ENCODE measurements at regions not wholly inside any gene's neighbourhood (a gene's known extent, or its start where the extent isn't known, plus 50 kb on each side); places are given as distances from the start of the nearest gene placed in this dataset.

GRCh38 chr6:28651161-28651560, 125.5 kb downstream of the GPX5 start:
- Histone ChIP-seq H4K8ac (ENCODE audit: low read depth, low read length) (no peak overlapping the region), H3K18ac (ENCODE audit: low read length) (no peak overlapping the region), H3K23ac (ENCODE audit: low read length) (no peak overlapping the region), H4K12ac (ENCODE audit: low read depth, low read length) (no peak overlapping the region), H3K9me3 (ENCODE audit: insufficient read depth, low read depth, low read length) (no peaks in the 10 kb centered on the region), H3K14ac (ENCODE audit: low read length) (no peak overlapping the region), H2BK5ac (ENCODE audit: low read depth, low read length, poor library complexity) (no peak overlapping the region), H3K4me1 (ENCODE audit: control insufficient read depth in 1 of 2, insufficient read depth in 2 of 2, low read length in 2 of 2) (no peaks in the 10 kb centered on the region), H2BK120ac (ENCODE audit: insufficient read depth, low read length, poor library complexity) (no peak overlapping the region), H3K9ac (ENCODE audit: low read length) (no peak overlapping the region), H3K4ac (ENCODE audit: low read depth, low read length) (no peak overlapping the region), H2BK12ac (ENCODE audit: low read length) (no peak overlapping the region), H3K4me2 (ENCODE audit: low read length) (no peak overlapping the region), H3K4me3 (ENCODE audit: low read depth, low read length) (no peak overlapping the region), H3K27ac (ENCODE audit: low read depth, low read length) (no peak overlapping the region), H4K91ac (ENCODE audit: low read depth, low read length) (no peak overlapping the region), H3K27me3 (ENCODE audit: insufficient read depth, low read length) (no peaks in the 10 kb centered on the region), H2AK5ac (ENCODE audit: low read length) (no peak overlapping the region), H3K36me3 (ENCODE audit: control insufficient read depth in 1 of 2, insufficient read depth in 2 of 2, low read length in 2 of 2) (no peaks in the 10 kb centered on the region), H2AFZ (ENCODE audit: insufficient read depth, low read length, poor library complexity) (no peak overlapping the region), H3K79me1 (ENCODE audit: low read length) (no peaks in the 10 kb centered on the region), H3K79me2 (ENCODE audit: control insufficient read depth, insufficient read depth, low read length, poor library complexity) (no peaks in the 10 kb centered on the region)
- no peak for DNase-seq
- no CpG with 5 or more reads among the region's 6 CpGs for WGBS (ENCODE audit: extremely low coverage, insufficient coverage, insufficient read length)

DNA sequence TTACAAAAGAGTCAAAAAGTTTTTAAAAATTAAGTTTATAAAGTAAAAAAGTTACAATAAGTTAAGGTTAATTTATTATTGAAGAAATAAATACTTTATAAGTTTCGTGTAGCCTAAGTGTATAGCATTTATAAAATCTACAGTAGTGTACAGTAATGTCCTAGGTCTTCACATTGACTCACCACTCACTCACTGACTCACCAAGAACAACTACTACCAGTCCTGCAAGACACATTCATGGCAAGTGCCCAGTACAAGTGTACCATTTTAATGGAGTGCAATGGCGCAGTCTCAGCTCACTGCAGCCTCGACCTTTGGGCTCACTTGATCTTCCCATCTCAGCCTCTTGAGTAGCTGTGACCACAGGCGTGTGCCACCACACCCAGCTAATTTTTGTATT, 128.2 kb downstream of the GPX5 start:
- no peak overlapping the region for H2BK12ac ChIP-seq (ENCODE audit: low read length)
- H3K4me1 ChIP-seq (ENCODE audit: control insufficient read depth in 1 of 2, insufficient read depth in 2 of 2, low read length in 2 of 2): peaks cover under 1% of the 10 kb centered on the region in 2 experiments
- H2AK5ac ChIP-seq (ENCODE audit: low read length): no peak overlapping the region
- no peak overlapping the region for H2BK120ac ChIP-seq (ENCODE audit: insufficient read depth, low read length, poor library complexity)
- H3K79me1 ChIP-seq (ENCODE audit: low read length): no peaks in the 10 kb centered on the region
- H3K14ac ChIP-seq (ENCODE audit: low read length): no peak overlapping the region
- H3K27ac ChIP-seq (ENCODE audit: low read depth, low read length): no peak overlapping the region
- H2AFZ ChIP-seq (ENCODE audit: insufficient read depth, low read length, poor library complexity): no peak overlapping the region
- no peaks in the 10 kb centered on the region for H3K27me3 ChIP-seq (ENCODE audit: insufficient read depth, low read length)
- no peak overlapping the region for H3K9ac ChIP-seq (ENCODE audit: low read length)
- no peaks in the 10 kb centered on the region for H3K36me3 ChIP-seq (ENCODE audit: control insufficient read depth in 1 of 2, insufficient read depth in 2 of 2, low read length in 2 of 2)
- no peak overlapping the region for H3K4me3 ChIP-seq (ENCODE audit: low read depth, low read length)
- no peaks in the 10 kb centered on the region for H3K79me2 ChIP-seq (ENCODE audit: control insufficient read depth, insufficient read depth, low read length, poor library complexity)
- H3K9me3 ChIP-seq (ENCODE audit: insufficient read depth, low read depth, low read length): no peaks in the 10 kb centered on the region
- no peak overlapping the region for H4K91ac ChIP-seq (ENCODE audit: low read depth, low read length)
- no peak overlapping the region for H4K12ac ChIP-seq (ENCODE audit: low read depth, low read length)
- H3K23ac ChIP-seq (ENCODE audit: low read length): no peak overlapping the region
- H3K4ac ChIP-seq (ENCODE audit: low read depth, low read length): no peak overlapping the region
- no peak for DNase-seq
- no CpG with 5 or more reads among the region's 4 CpGs for WGBS (ENCODE audit: extremely low coverage, insufficient coverage, insufficient read length)
- H3K4me2 ChIP-seq (ENCODE audit: low read length): no peak overlapping the region
- no peak overlapping the region for H2BK5ac ChIP-seq (ENCODE audit: low read depth, low read length, poor library complexity)
- H3K18ac ChIP-seq (ENCODE audit: low read length): no peak overlapping the region
- H4K8ac ChIP-seq (ENCODE audit: low read depth, low read length): no peak overlapping the region

DNA sequence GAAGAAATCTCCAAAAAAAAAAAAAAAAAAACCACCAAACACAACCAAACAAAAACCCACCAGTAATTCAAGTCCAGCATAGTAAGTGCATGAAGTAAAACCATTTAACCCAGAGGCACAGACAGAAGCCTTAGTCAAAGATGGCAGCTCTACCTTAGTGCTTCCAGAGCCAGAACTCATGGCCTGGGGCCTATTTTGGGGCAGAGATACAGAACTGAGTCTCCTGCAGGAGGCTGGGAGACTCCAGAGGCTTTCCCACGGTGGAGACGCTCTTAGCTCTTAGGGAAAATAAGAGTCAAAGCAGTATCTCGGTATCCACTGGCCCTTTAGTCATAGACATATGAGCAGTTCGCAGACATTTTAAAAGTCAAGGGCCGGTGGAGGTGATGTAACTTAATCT, 129.5 kb downstream of the GPX5 start:
- H3K79me2 ChIP-seq (ENCODE audit: control insufficient read depth, insufficient read depth, low read length, poor library complexity): no peaks in the 10 kb centered on the region
- H4K12ac ChIP-seq (ENCODE audit: low read depth, low read length): no peak overlapping the region
- no peak overlapping the region for H2BK12ac ChIP-seq (ENCODE audit: low read length)
- no peak overlapping the region for H3K4me2 ChIP-seq (ENCODE audit: low read length)
- H4K91ac ChIP-seq (ENCODE audit: low read depth, low read length): no peak overlapping the region
- no peak overlapping the region for H3K9ac ChIP-seq (ENCODE audit: low read length)
- no peak for DNase-seq
- no peak overlapping the region for H2BK120ac ChIP-seq (ENCODE audit: insufficient read depth, low read length, poor library complexity)
- H3K18ac ChIP-seq (ENCODE audit: low read length): no peak overlapping the region
- no peak overlapping the region for H3K14ac ChIP-seq (ENCODE audit: low read length)
- H2AFZ ChIP-seq (ENCODE audit: insufficient read depth, low read length, poor library complexity): no peak overlapping the region
- no peak overlapping the region for H2AK5ac ChIP-seq (ENCODE audit: low read length)
- no peaks in the 10 kb centered on the region for H3K27me3 ChIP-seq (ENCODE audit: insufficient read depth, low read length)
- no peak overlapping the region for H3K27ac ChIP-seq (ENCODE audit: low read depth, low read length)
- H4K8ac ChIP-seq (ENCODE audit: low read depth, low read length): no peak overlapping the region
- H2BK5ac ChIP-seq (ENCODE audit: low read depth, low read length, poor library complexity): no peak overlapping the region
- no peaks in the 10 kb centered on the region for H3K79me1 ChIP-seq (ENCODE audit: low read length)
- H3K9me3 ChIP-seq (ENCODE audit: insufficient read depth, low read depth, low read length): no peaks in the 10 kb centered on the region
- no peak overlapping the region for H3K4me3 ChIP-seq (ENCODE audit: low read depth, low read length)
- H3K36me3 ChIP-seq (ENCODE audit: control insufficient read depth in 1 of 2, insufficient read depth in 2 of 2, low read length in 2 of 2): no peaks in the 10 kb centered on the region
- H3K23ac ChIP-seq (ENCODE audit: low read length): no peak overlapping the region
- peaks cover 3% of the 10 kb centered on the region in 2 experiments for H3K4me1 ChIP-seq (ENCODE audit: control insufficient read depth in 1 of 2, insufficient read depth in 2 of 2, low read length in 2 of 2)
- H3K4ac ChIP-seq (ENCODE audit: low read depth, low read length): no peak overlapping the region
- WGBS (ENCODE audit: extremely low coverage, insufficient coverage, insufficient read length): no CpG with 5 or more reads among the region's 5 CpGs

DNA sequence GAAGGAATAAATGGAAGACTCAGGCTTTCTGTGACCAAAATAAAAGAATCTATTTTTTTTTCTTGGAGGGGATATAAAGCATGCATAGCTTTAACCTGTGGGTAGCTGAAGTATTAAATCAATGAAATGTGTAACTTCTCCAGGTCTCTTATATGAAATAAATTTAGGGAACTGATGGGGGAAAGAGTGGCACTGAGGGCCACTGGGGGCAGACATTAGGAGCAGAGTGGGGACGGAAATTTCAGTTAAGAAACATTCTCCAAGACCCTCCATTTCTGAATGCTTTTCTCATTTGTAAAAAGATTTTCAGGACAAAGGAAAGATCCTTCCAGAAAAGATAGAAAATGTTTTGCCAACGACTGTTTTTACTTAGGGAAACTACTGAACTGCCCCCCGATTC, 131.0 kb downstream of the GPX5 start:
- Histone ChIP-seq H3K4me3 (ENCODE audit: low read depth, low read length) (no peak overlapping the region), H3K4me1 (ENCODE audit: control insufficient read depth in 1 of 2, insufficient read depth in 2 of 2, low read length in 2 of 2) (peaks cover 3% of the 10 kb centered on the region in 2 experiments), H3K79me2 (ENCODE audit: control insufficient read depth, insufficient read depth, low read length, poor library complexity) (no peaks in the 10 kb centered on the region), H3K27me3 (ENCODE audit: insufficient read depth, low read length) (no peaks in the 10 kb centered on the region), H3K4me2 (ENCODE audit: low read length) (no peak overlapping the region), H2AFZ (ENCODE audit: insufficient read depth, low read length, poor library complexity) (no peak overlapping the region), H3K79me1 (ENCODE audit: low read length) (no peaks in the 10 kb centered on the region), H3K27ac (ENCODE audit: low read depth, low read length) (no peak overlapping the region), H3K18ac (ENCODE audit: low read length) (no peak overlapping the region), H3K36me3 (ENCODE audit: control insufficient read depth in 1 of 2, insufficient read depth in 2 of 2, low read length in 2 of 2) (no peaks in the 10 kb centered on the region), H2BK5ac (ENCODE audit: low read depth, low read length, poor library complexity) (no peak overlapping the region), H2BK120ac (ENCODE audit: insufficient read depth, low read length, poor library complexity) (no peak overlapping the region), H4K8ac (ENCODE audit: low read depth, low read length) (no peak overlapping the region), H4K12ac (ENCODE audit: low read depth, low read length) (no peak overlapping the region), H3K14ac (ENCODE audit: low read length) (no peak overlapping the region), H4K91ac (ENCODE audit: low read depth, low read length) (no peak overlapping the region), H2AK5ac (ENCODE audit: low read length) (no peak overlapping the region), H3K23ac (ENCODE audit: low read length) (no peak overlapping the region), H2BK12ac (ENCODE audit: low read length) (no peak overlapping the region), H3K9ac (ENCODE audit: low read length) (no peak overlapping the region), H3K9me3 (ENCODE audit: insufficient read depth, low read depth, low read length) (no peaks in the 10 kb centered on the region), H3K4ac (ENCODE audit: low read depth, low read length) (no peak overlapping the region)
- DNase-seq: no peak
- WGBS (ENCODE audit: extremely low coverage, insufficient coverage, insufficient read length): no CpG with 5 or more reads among the region's 3 CpGs
